K562 (cell line): ENCODE measurements at regions not wholly inside any gene's neighbourhood (a gene's known extent, or its start where the extent isn't known, plus 50 kb on each side); places are given as distances from the start of the nearest gene placed in this dataset.

Experiments used
- ATAC-seq: fragments of 200-7000 bp; cut with Tn5 transposase; 3 replicates; pipeline ENCODE4 v1.9.1; 2020; ENCODE audit warnings: moderate library complexity
- BruUV-seq: library from RNA; stranded (reverse); fragments of 400-500 nt; replicated peaks from 2 replicates; lab custom pipeline; 2021; lab: Mats Ljungman, UMichigan
- CTCF ChIA-PET: fragments of 300-600 bp; formaldehyde crosslinking; extraction: SDS; loops from one replicate; lab custom pipeline; 2021; ENCODE audit warnings: low intra/inter-chr PET ratio; lab: Yijun Ruan, JAX
- POLR2A ChIA-PET: fragments of 300-600, 350-650 bp; sonication (Branson Sonifier 250); formaldehyde crosslinking; extraction: SDS; loops from one replicate; lab custom pipeline; 2021; ENCODE audit warnings: antibody characterized with exemption, inconsistent platforms; lab: Yijun Ruan, JAX
- DNase-seq, 4 experiments: peaks; one replicate each; pipeline versions ENCODE4 v3.0.0 to v3.0.0-alpha.2; 2011 to 2018; ENCODE audit warnings: low spot score in 3 of 4, mixed read lengths in 3 of 4; ENCODE audit errors: extremely low read depth in 1 of 4
- FAIRE-seq: peaks from 2 replicates; lab custom pipeline; 2011; peaks lifted over from hg19 to GRCh38; lab: Jason Lieb, UNC
- H2AFZ ChIP-seq: 2 replicates; pipeline ENCODE4 v1.6.0; 2011; ENCODE audit warnings: low read depth, low read length, control low read depth, inconsistent platforms
- H3K27ac ChIP-seq: fragments of 200-600 bp; 3 replicates; pipeline ENCODE4 v1.8.0; 2011; ENCODE audit warnings: low read depth, mild to moderate bottlenecking, control low read depth, inconsistent platforms, low read length, moderate library complexity, mixed read lengths; ENCODE audit errors: extremely low read depth
- H3K27me3 ChIP-seq, 2 experiments: fragments of 300-600 bp in 1 of 2; 2 replicates in 1 of 2; 3 replicates in 1 of 2; pipeline versions ENCODE4 v1.6.0 to v1.8.0; 2011; ENCODE audit warnings: inconsistent platforms in 2 of 2, low read length in 2 of 2, mild to moderate bottlenecking in 1 of 2, mixed read lengths in 1 of 2, moderate library complexity in 1 of 2; ENCODE audit not compliant: control insufficient read depth in 2 of 2, insufficient read depth in 2 of 2
- H3K36me3 ChIP-seq: fragments of 300-600 bp; 3 replicates; pipeline ENCODE4 v1.8.0; 2011; ENCODE audit warnings: mild to moderate bottlenecking, low read length, inconsistent platforms; ENCODE audit not compliant: control insufficient read depth, insufficient read depth
- H3K4me1 ChIP-seq, 2 experiments: fragments of 200-600 bp in 1 of 2; replicated peaks in 1 of 2; 2 replicates in 1 of 2; 3 replicates in 1 of 2; pipeline versions ENCODE4 v1.5.1 to v1.8.0; 2011; ENCODE audit warnings: inconsistent platforms in 2 of 2, low read length in 2 of 2, mild to moderate bottlenecking in 1 of 2, mixed read lengths in 1 of 2, moderate library complexity in 1 of 2; ENCODE audit not compliant: control insufficient read depth in 2 of 2, insufficient read depth in 2 of 2
- H3K4me2 ChIP-seq: 2 replicates; pipeline ENCODE4 v1.6.1; 2011; ENCODE audit warnings: low read length, control low read depth, inconsistent platforms, mixed read lengths; ENCODE audit not compliant: insufficient read depth
- H3K4me3 ChIP-seq: fragments of 200-600 bp; sonication (generic), shearing (Covaris generic); 2 replicates; pipeline ENCODE4 v1.5.1; 2016; ENCODE audit warnings: control low read depth, inconsistent platforms
- H3K79me2 ChIP-seq: fragments of 200-600 bp; 3 replicates; pipeline ENCODE4 v1.8.0; 2011; ENCODE audit warnings: low read length, inconsistent platforms; ENCODE audit not compliant: control insufficient read depth, insufficient read depth
- H3K9ac ChIP-seq, 2 experiments: 2 replicates each; pipeline versions ENCODE4 v1.6.0 to v1.6.1; 2011; ENCODE audit warnings: low read depth in 2 of 2, low read length in 2 of 2, control low read depth in 1 of 2, inconsistent platforms in 1 of 2, mild to moderate bottlenecking in 1 of 2, mixed read lengths in 1 of 2; ENCODE audit not compliant: insufficient read depth in 1 of 2
- H3K9me1 ChIP-seq: one replicate; pipeline ENCODE4 v1.6.0; 2011; ENCODE audit warnings: inconsistent platforms, mild to moderate bottlenecking, low read length, moderate library complexity; ENCODE audit not compliant: control insufficient read depth, insufficient read depth
- H3K9me3 ChIP-seq: replicated peaks from 2 replicates; pipeline ENCODE4 v1.5.1; 2011; ENCODE audit warnings: low read depth, low read length, inconsistent platforms; ENCODE audit not compliant: control insufficient read depth, insufficient read depth
- H4K20me1 ChIP-seq: replicated peaks from 2 replicates; pipeline ENCODE4 v1.6.1; 2011; ENCODE audit warnings: low read length, inconsistent platforms, mixed read lengths; ENCODE audit not compliant: control insufficient read depth, insufficient read depth
- CBFA2T3 ChIP-seq: fragments of 450-650 bp; IDR thresholded peaks from 2 replicates; pipeline ENCODE4 v1.6.1; 2017
- CHD2 ChIP-seq: IDR thresholded peaks from 2 replicates; pipeline ENCODE4 v1.6.1; 2011; ENCODE audit warnings: low read depth, low read length
- EZH2 ChIP-seq: IDR thresholded peaks from 2 replicates; pipeline ENCODE4 v1.6.1; 2012; ENCODE audit warnings: low read depth, mild to moderate bottlenecking, inconsistent platforms, low read length, borderline replicate concordance
- GATA2 ChIP-seq: sonication (generic); formaldehyde crosslinking; IDR thresholded peaks from 2 replicates; pipeline ENCODE4 v1.4.0; 2020; ENCODE audit warnings: mild to moderate bottlenecking, missing genetic modification reagents
- MAFG ChIP-seq: fragments of 450-650 bp; conservative IDR thresholded peaks from 2 replicates; pipeline ENCODE4 v1.6.1; 2016; ENCODE audit warnings: missing genetic modification characterization, missing compliant biosample characterization
- NELFE ChIP-seq: IDR thresholded peaks from 2 replicates; pipeline ENCODE4 v1.6.1; 2011; ENCODE audit warnings: mild to moderate bottlenecking; ENCODE audit not compliant: insufficient read depth, insufficient read length
- POU5F1 ChIP-seq: fragments of 150-350 bp; IDR thresholded peaks from 2 replicates; pipeline ENCODE4 v1.6.1; 2014; ENCODE audit warnings: borderline replicate concordance, low read length, low read depth, mild to moderate bottlenecking; ENCODE audit not compliant: partially characterized antibody
- RBM22 ChIP-seq: fragments of 200-400 bp; formaldehyde crosslinking; IDR thresholded peaks from 2 replicates; pipeline ENCODE4 v1.6.1; 2018; ENCODE audit warnings: low read length, low read depth; ENCODE audit not compliant: poor library complexity, severe bottlenecking
- SIN3A ChIP-seq, 2 experiments: fragments of 150-350 bp in 1 of 2; IDR thresholded peaks; 2 replicates each; pipeline ENCODE4 v1.6.1; 2011 to 2016; ENCODE audit warnings: borderline replicate concordance in 2 of 2, low read depth in 2 of 2, low read length in 2 of 2, mild to moderate bottlenecking in 2 of 2, moderate library complexity in 2 of 2; ENCODE audit not compliant: control insufficient read depth in 1 of 2
- STAT5B ChIP-seq: fragments of 250-450 bp; sonication (Bioruptor Pico); IDR thresholded peaks from 2 replicates; pipeline ENCODE4 v1.8.0; 2021; ENCODE audit warnings: mild to moderate bottlenecking, inconsistent platforms
- XRCC3 ChIP-seq: fragments of 450-650 bp; IDR thresholded peaks from 2 replicates; pipeline ENCODE4 v1.6.1; 2017; ENCODE audit warnings: mild to moderate bottlenecking, moderate library complexity
- ZBTB2 ChIP-seq: fragments of 450-650 bp; IDR thresholded peaks from 2 replicates; pipeline ENCODE4 v1.6.1; 2016; ENCODE audit warnings: antibody characterized with exemption
- ZBTB7A ChIP-seq: IDR thresholded peaks from 2 replicates; pipeline ENCODE4 v1.6.1; 2011; ENCODE audit warnings: low read depth, mild to moderate bottlenecking, low read length, moderate library complexity, borderline replicate concordance; ENCODE audit not compliant: control insufficient read depth
- ZFP1 ChIP-seq: fragments of 450-650 bp; formaldehyde crosslinking; IDR thresholded peaks from 2 replicates; pipeline ENCODE4 v1.4.0; 2020; ENCODE audit warnings: mild to moderate bottlenecking, mixed read lengths
- ZNF24 ChIP-seq: fragments of 450-650 bp; IDR thresholded peaks from 2 replicates; pipeline ENCODE4 v1.6.1; 2016
- ZNF41 ChIP-seq: fragments of 250-450 bp; sonication (Bioruptor Pico); conservative IDR thresholded peaks from 2 replicates; pipeline ENCODE4 v1.4.0; 2020; ENCODE audit warnings: mild to moderate bottlenecking
- in situ Hi-C: fragments of 300-500 bp; cut with MboI; formaldehyde crosslinking; loops from 4 replicates; pipeline ENCODE4 v1.15.0; 2018; ENCODE audit warnings: inconsistent platforms, mixed read lengths
- intact Hi-C: fragments of 100-400 bp; cut with micrococcal nuclease; formaldehyde crosslinking; loops from 2 replicates; pipeline ENCODE4 v1.14.2; 2022
- TF ChIP-seq, protein P1 (sequence below): fragments of 450-650 bp; formaldehyde crosslinking; IDR thresholded peaks from 2 replicates; pipeline ENCODE4 v1.4.0; 2020; ENCODE audit warnings: mild to moderate bottlenecking, mixed read lengths
- TF ChIP-seq, protein P2 (sequence below): sonication (generic); formaldehyde crosslinking; IDR thresholded peaks from 2 replicates; pipeline ENCODE4 v1.8.1; 2023; ENCODE audit warnings: mild to moderate bottlenecking, missing genetic modification reagents

GRCh38 chr2:153165021-153165420 is 313.5 kb downstream of the RPRM start:
- Histone ChIP-seq H3K27me3 (no peaks in the 10 kb centered on the region), H3K9me3 (no peaks in the 10 kb centered on the region), H3K9me1 (no peaks in the 10 kb centered on the region), H3K36me3 (no peaks in the 10 kb centered on the region), H3K4me3 (no peak overlapping the region), H3K27ac (no peak overlapping the region), H3K9ac (no peak overlapping the region), H3K4me1 (no peaks in the 10 kb centered on the region), H4K20me1 (no peaks in the 10 kb centered on the region), H3K4me2 (no peak overlapping the region), H3K79me2 (no peaks in the 10 kb centered on the region), H2AFZ (no peak overlapping the region)
- FAIRE-seq (no peak), ATAC-seq (no peak), DNase-seq (no peak)
- BruUV-seq = no TSS peak
- POLR2A ChIA-PET = no interaction called here
- TF ChIP-seq GATA2 (CRISPR knock-in tag) = no peak
- no peak for TF ChIP-seq ZNF41 (CRISPR knock-in tag)
- no peak for TF ChIP-seq ZFP1 (CRISPR knock-in tag)
- TF ChIP-seq POU5F1 = no peak
- no peak for TF ChIP-seq ZBTB7A
- no peak for TF ChIP-seq CBFA2T3
- TF ChIP-seq, protein P1, sequence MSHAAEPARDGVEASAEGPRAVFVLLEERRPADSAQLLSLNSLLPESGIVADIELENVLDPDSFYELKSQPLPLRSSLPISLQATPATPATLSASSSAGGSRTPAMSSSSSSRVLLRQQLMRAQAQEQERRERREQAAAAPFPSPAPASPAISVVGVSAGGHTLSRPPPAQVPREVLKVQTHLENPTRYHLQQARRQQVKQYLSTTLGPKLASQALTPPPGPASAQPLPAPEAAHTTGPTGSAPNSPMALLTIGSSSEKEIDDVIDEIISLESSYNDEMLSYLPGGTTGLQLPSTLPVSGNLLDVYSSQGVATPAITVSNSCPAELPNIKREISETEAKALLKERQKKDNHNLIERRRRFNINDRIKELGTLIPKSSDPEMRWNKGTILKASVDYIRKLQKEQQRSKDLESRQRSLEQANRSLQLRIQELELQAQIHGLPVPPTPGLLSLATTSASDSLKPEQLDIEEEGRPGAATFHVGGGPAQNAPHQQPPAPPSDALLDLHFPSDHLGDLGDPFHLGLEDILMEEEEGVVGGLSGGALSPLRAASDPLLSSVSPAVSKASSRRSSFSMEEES (CRISPR knock-in tag) = no peak
- TF ChIP-seq, protein P2, sequence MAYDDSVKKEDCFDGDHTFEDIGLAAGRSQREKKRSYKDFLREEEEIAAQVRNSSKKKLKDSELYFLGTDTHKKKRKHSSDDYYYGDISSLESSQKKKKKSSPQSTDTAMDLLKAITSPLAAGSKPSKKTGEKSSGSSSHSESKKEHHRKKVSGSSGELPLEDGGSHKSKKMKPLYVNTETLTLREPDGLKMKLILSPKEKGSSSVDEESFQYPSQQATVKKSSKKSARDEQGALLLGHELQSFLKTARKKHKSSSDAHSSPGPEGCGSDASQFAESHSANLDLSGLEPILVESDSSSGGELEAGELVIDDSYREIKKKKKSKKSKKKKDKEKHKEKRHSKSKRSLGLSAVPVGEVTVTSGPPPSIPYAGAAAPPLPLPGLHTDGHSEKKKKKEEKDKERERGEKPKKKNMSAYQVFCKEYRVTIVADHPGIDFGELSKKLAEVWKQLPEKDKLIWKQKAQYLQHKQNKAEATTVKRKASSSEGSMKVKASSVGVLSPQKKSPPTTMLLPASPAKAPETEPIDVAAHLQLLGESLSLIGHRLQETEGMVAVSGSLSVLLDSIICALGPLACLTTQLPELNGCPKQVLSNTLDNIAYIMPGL (CRISPR knock-in tag) = no peak
- TF ChIP-seq ZNF24 = no peak
- no peak for TF ChIP-seq MAFG (tag)
- TF ChIP-seq NELFE = no peak
- TF ChIP-seq SIN3A (IDR thresholded peaks at IDR 0.05; ENCODE audit: borderline replicate concordance in 2 of 2, control insufficient read depth in 1 of 2, low read depth in 2 of 2, low read length in 2 of 2) = no peak
- no peak for TF ChIP-seq XRCC3
- no peak for TF ChIP-seq CHD2
- no peak for TF ChIP-seq STAT5B (CRISPR knock-in tag)
- no peak for TF ChIP-seq RBM22
- TF ChIP-seq EZH2 = no peak
- TF ChIP-seq ZBTB2 = no peak
- CTCF ChIA-PET = no interaction called here
- intact Hi-C loops (no loop called here), in situ Hi-C loops (no loop called here)
